ENCODE measurements at regions not wholly inside any gene's neighbourhood (a gene's known extent, or its start where the extent isn't known, plus 50 kb on each side); places are given as distances from the start of the nearest gene placed in this dataset.

- Histone ChIP-seq H3K9me3 (ENCODE audit: control insufficient read depth, low read depth, low read length) (no peaks in the 10 kb centered on the region), H3K27ac (ENCODE audit: low read length) (no peak overlapping the region), H3K4me1 (ENCODE audit: control insufficient read depth, low read depth, low read length) (peaks cover under 1% of the 10 kb centered on the region), H3K36me3 (ENCODE audit: control insufficient read depth, low read depth, low read length) (no peaks in the 10 kb centered on the region), H3K9ac (ENCODE audit: low read length) (no peak overlapping the region), H3K4me3 (ENCODE audit: low read length) (no peak overlapping the region), H3K27me3 (ENCODE audit: control insufficient read depth, insufficient read depth, low read length) (no peaks in the 10 kb centered on the region)
These were observed 87.4 kb upstream of the KLF7 start for GRCh38 chr2:207252979-207253645.

GRCh38 chr2:207253666-207254345 lies 88.1 kb upstream of the KLF7 start:
- Histone ChIP-seq H3K9ac (ENCODE audit: low read length) (no peak overlapping the region), H3K4me3 (ENCODE audit: low read length) (no peak overlapping the region), H3K27ac (ENCODE audit: low read length) (no peak overlapping the region), H3K36me3 (ENCODE audit: control insufficient read depth, low read depth, low read length) (no peaks in the 10 kb centered on the region), H3K27me3 (ENCODE audit: control insufficient read depth, insufficient read depth, low read length) (no peaks in the 10 kb centered on the region), H3K4me1 (ENCODE audit: control insufficient read depth, low read depth, low read length) (peaks cover 6% of the 10 kb centered on the region), H3K9me3 (ENCODE audit: control insufficient read depth, low read depth, low read length) (no peaks in the 10 kb centered on the region)

- H3K9ac ChIP-seq (ENCODE audit: low read length), result no peak overlapping the region
- H3K27ac ChIP-seq (ENCODE audit: low read length), result no peak overlapping the region
- no peaks in the 10 kb centered on the region for H3K27me3 ChIP-seq (ENCODE audit: control insufficient read depth, insufficient read depth, low read length)
- peaks cover 6% of the 10 kb centered on the region for H3K4me1 ChIP-seq (ENCODE audit: control insufficient read depth, low read depth, low read length)
- no peaks in the 10 kb centered on the region for H3K36me3 ChIP-seq (ENCODE audit: control insufficient read depth, low read depth, low read length)
- no peak overlapping the region for H3K4me3 ChIP-seq (ENCODE audit: low read length)
- no peaks in the 10 kb centered on the region for H3K9me3 ChIP-seq (ENCODE audit: control insufficient read depth, low read depth, low read length)
These were observed 89.1 kb upstream of the KLF7 start for GRCh38 chr2:207254591-207255464.

GRCh38 chr2:207255565-207256470 lies 90.1 kb upstream of the KLF7 start:
- Histone ChIP-seq H3K9ac (ENCODE audit: low read length) (no peak overlapping the region), H3K27ac (ENCODE audit: low read length) (no peak overlapping the region), H3K4me1 (ENCODE audit: control insufficient read depth, low read depth, low read length) (peaks cover 6% of the 10 kb centered on the region), H3K36me3 (ENCODE audit: control insufficient read depth, low read depth, low read length) (no peaks in the 10 kb centered on the region), H3K9me3 (ENCODE audit: control insufficient read depth, low read depth, low read length) (no peaks in the 10 kb centered on the region), H3K4me3 (ENCODE audit: low read length) (no peak overlapping the region), H3K27me3 (ENCODE audit: control insufficient read depth, insufficient read depth, low read length) (no peaks in the 10 kb centered on the region)

- Histone ChIP-seq H3K4me3 (ENCODE audit: low read length) (no peak overlapping the region), H3K27ac (ENCODE audit: low read length) (no peak overlapping the region), H3K9ac (ENCODE audit: low read length) (no peak overlapping the region), H3K4me1 (ENCODE audit: control insufficient read depth, low read depth, low read length) (peaks cover 6% of the 10 kb centered on the region), H3K9me3 (ENCODE audit: control insufficient read depth, low read depth, low read length) (no peaks in the 10 kb centered on the region), H3K27me3 (ENCODE audit: control insufficient read depth, insufficient read depth, low read length) (no peaks in the 10 kb centered on the region), H3K36me3 (ENCODE audit: control insufficient read depth, low read depth, low read length) (no peaks in the 10 kb centered on the region)
These were observed 90.9 kb upstream of the KLF7 start for GRCh38 chr2:207256476-207257207.

- Histone ChIP-seq H3K9ac (ENCODE audit: low read length) (no peak overlapping the region), H3K4me3 (ENCODE audit: low read length) (no peak overlapping the region), H3K9me3 (ENCODE audit: control insufficient read depth, low read depth, low read length) (no peaks in the 10 kb centered on the region), H3K36me3 (ENCODE audit: control insufficient read depth, low read depth, low read length) (no peaks in the 10 kb centered on the region), H3K4me1 (ENCODE audit: control insufficient read depth, low read depth, low read length) (peaks cover 6% of the 10 kb centered on the region), H3K27me3 (ENCODE audit: control insufficient read depth, insufficient read depth, low read length) (no peaks in the 10 kb centered on the region), H3K27ac (ENCODE audit: low read length) (no peak overlapping the region)
These were observed 91.8 kb upstream of the KLF7 start for GRCh38 chr2:207257251-207258250.

GRCh38 chr2:207258263-207258991 lies 92.7 kb upstream of the KLF7 start:
- Histone ChIP-seq H3K9ac (ENCODE audit: low read length) (no peak overlapping the region), H3K27me3 (ENCODE audit: control insufficient read depth, insufficient read depth, low read length) (no peaks in the 10 kb centered on the region), H3K4me3 (ENCODE audit: low read length) (no peak overlapping the region), H3K4me1 (ENCODE audit: control insufficient read depth, low read depth, low read length) (peaks cover 6% of the 10 kb centered on the region), H3K36me3 (ENCODE audit: control insufficient read depth, low read depth, low read length) (no peaks in the 10 kb centered on the region), H3K27ac (ENCODE audit: low read length) (no peak overlapping the region), H3K9me3 (ENCODE audit: control insufficient read depth, low read depth, low read length) (no peaks in the 10 kb centered on the region)

- Histone ChIP-seq H3K9ac (ENCODE audit: low read length) (no peak overlapping the region), H3K9me3 (ENCODE audit: control insufficient read depth, low read depth, low read length) (no peaks in the 10 kb centered on the region), H3K36me3 (ENCODE audit: control insufficient read depth, low read depth, low read length) (no peaks in the 10 kb centered on the region), H3K4me1 (ENCODE audit: control insufficient read depth, low read depth, low read length) (peaks cover 6% of the 10 kb centered on the region), H3K27me3 (ENCODE audit: control insufficient read depth, insufficient read depth, low read length) (no peaks in the 10 kb centered on the region), H3K4me3 (ENCODE audit: low read length) (no peak overlapping the region), H3K27ac (ENCODE audit: low read length) (no peak overlapping the region)
These were observed 94.3 kb upstream of the KLF7 start for GRCh38 chr2:207260021-207260420.

- Histone ChIP-seq H3K4me1 (ENCODE audit: control insufficient read depth, low read depth, low read length) (peaks cover 6% of the 10 kb centered on the region), H3K36me3 (ENCODE audit: control insufficient read depth, low read depth, low read length) (no peaks in the 10 kb centered on the region), H3K9ac (ENCODE audit: low read length) (no peak overlapping the region), H3K27ac (ENCODE audit: low read length) (no peak overlapping the region), H3K9me3 (ENCODE audit: control insufficient read depth, low read depth, low read length) (no peaks in the 10 kb centered on the region), H3K4me3 (ENCODE audit: low read length) (no peak overlapping the region), H3K27me3 (ENCODE audit: control insufficient read depth, insufficient read depth, low read length) (no peaks in the 10 kb centered on the region)
These were observed 95.2 kb upstream of the KLF7 start for GRCh38 chr2:207260947-207261346.
